ENCODE measurements at regions not wholly inside any gene's neighbourhood (a gene's known extent, or its start where the extent isn't known, plus 50 kb on each side); places are given as distances from the start of the nearest gene placed in this dataset.

- DNase-seq (ENCODE audit: low spot score): peak; percentile 41
Measured at GRCh38 chr11:113554526-113554925, 79.3 kb upstream of the DRD2 start.

- peak; percentile 34 for DNase-seq (ENCODE audit: low spot score)
Measured at GRCh38 chr11:113553915-113554314, 78.7 kb upstream of the DRD2 start.

- no peak for DNase-seq (ENCODE audit: low spot score)
Measured at GRCh38 chr11:113553235-113553634, 78.0 kb upstream of the DRD2 start.

- no peak for DNase-seq (ENCODE audit: low spot score)
Measured at GRCh38 chr11:113552271-113552670, 77.1 kb upstream of the DRD2 start.

- DNase-seq (ENCODE audit: low spot score): no peak
Measured at GRCh38 chr11:113551645-113552044, 76.4 kb upstream of the DRD2 start.

GRCh38 chr11:113549611-113550578 lies 74.7 kb upstream of the DRD2 start:
- no peak for DNase-seq (ENCODE audit: low spot score)

- no peak for DNase-seq (ENCODE audit: low spot score)
Measured at GRCh38 chr11:113549061-113549460, 73.9 kb upstream of the DRD2 start.

- no peak for DNase-seq (ENCODE audit: low spot score)
Measured at GRCh38 chr11:113547739-113548138, 72.5 kb upstream of the DRD2 start.

- DNase-seq (ENCODE audit: low spot score): no peak
Measured at GRCh38 chr11:113546757-113547507, 71.7 kb upstream of the DRD2 start.

- no peak for DNase-seq (ENCODE audit: low spot score)
Measured at GRCh38 chr11:113542420-113542819, 67.2 kb upstream of the DRD2 start.

- DNase-seq (ENCODE audit: low spot score): no peak
Measured at GRCh38 chr11:113540416-113541330, 65.5 kb upstream of the DRD2 start.

- no peak for DNase-seq (ENCODE audit: low spot score)
Measured at GRCh38 chr11:113538451-113539412, 63.5 kb upstream of the DRD2 start.

- DNase-seq (ENCODE audit: low spot score): no peak
Measured at GRCh38 chr11:113534625-113535024, 59.4 kb upstream of the DRD2 start.

GRCh38 chr11:113533425-113533698 lies 58.2 kb upstream of the DRD2 start:
- DNase-seq (ENCODE audit: low spot score): no peak

- peak; percentile 53 for DNase-seq (ENCODE audit: low spot score)
Measured at GRCh38 chr11:113532697-113533424, 57.7 kb upstream of the DRD2 start.

- DNase-seq (ENCODE audit: low spot score): no peak
Measured at GRCh38 chr11:113531575-113532451, 56.6 kb upstream of the DRD2 start.

- DNase-seq (ENCODE audit: low spot score): no peak
Measured at GRCh38 chr11:113531083-113531482, 55.9 kb upstream of the DRD2 start.

GRCh38 chr11:113529606-113530005 lies 54.4 kb upstream of the DRD2 start:
- DNase-seq (ENCODE audit: low spot score): peak; percentile 15

GRCh38 chr11:113528982-113529381 lies 53.8 kb upstream of the DRD2 start:
- DNase-seq (ENCODE audit: low spot score): no peak

Measured in NAMALWA (cell line).